ENCODE measurements at regions not wholly inside any gene's neighbourhood (a gene's known extent, or its start where the extent isn't known, plus 50 kb on each side); places are given as distances from the start of the nearest gene placed in this dataset.

- Histone ChIP-seq H3K27me3 (ENCODE audit: control insufficient read depth, insufficient read depth, low read length) (no peaks in the 10 kb centered on the region), H2BK5ac (ENCODE audit: low read depth, low read length, poor library complexity, severe bottlenecking) (no peak overlapping the region), H3K9ac (ENCODE audit: low read depth, low read length) (no peak overlapping the region), H3K4me2 (ENCODE audit: low read depth, low read length) (no peak overlapping the region), H3K18ac (ENCODE audit: low read depth, low read length) (no peak overlapping the region), H3K9me1 (ENCODE audit: insufficient read depth, low read length) (no peaks in the 10 kb centered on the region), H3K4me1 (ENCODE audit: control insufficient read depth, insufficient read depth, low read length) (no peaks in the 10 kb centered on the region), H3K36me3 (ENCODE audit: control insufficient read depth, insufficient read depth, low read length) (no peaks in the 10 kb centered on the region), H4K8ac (ENCODE audit: low read depth in 2 of 2, low read length in 2 of 2) (no peak overlapping the region), H2BK120ac (ENCODE audit: low read depth, low read length) (no peak overlapping the region), H2BK15ac (ENCODE audit: low read depth, low read length) (no peak overlapping the region), H2AK5ac (ENCODE audit: low read depth, low read length) (no peak overlapping the region), H3K4me3 (ENCODE audit: insufficient read depth, low read depth, low read length) (no peak overlapping the region), H3K27ac (ENCODE audit: insufficient read depth, low read length) (no peak overlapping the region), H2BK20ac (ENCODE audit: low read depth, low read length) (no peak overlapping the region), H3K79me1 (ENCODE audit: low read depth in 1 of 2, low read length in 2 of 2) (no peaks in the 10 kb centered on the region), H3K9me3 (ENCODE audit: control insufficient read depth, insufficient read depth, low read length) (peaks cover 3% of the 10 kb centered on the region; the same call in 1 of the 2 replicates), H2AK9ac (replicated peaks; ENCODE audit: low read depth, low read length, poor library complexity) (no peak overlapping the region), H3K4ac (ENCODE audit: low read depth, low read length) (no peak overlapping the region), H4K20me1 (ENCODE audit: insufficient read depth, low read length) (no peaks in the 10 kb centered on the region), H4K5ac (ENCODE audit: low read depth, low read length) (no peak overlapping the region), H2AFZ (replicated peaks; ENCODE audit: low read length, poor library complexity) (no peak overlapping the region), H3K14ac (replicated peaks; ENCODE audit: low read depth, low read length) (no peak overlapping the region), H3K56ac (ENCODE audit: extremely low read depth, insufficient read depth, low read length) (no peak overlapping the region), H3K23ac (ENCODE audit: low read depth, low read length) (no peak overlapping the region), H4K91ac (ENCODE audit: insufficient read depth, low read depth, low read length) (no peak overlapping the region)
- in situ Hi-C loops (cut with MboI; ENCODE audit: low sequenced_read_pairs) (no loop called here), dilution Hi-C loops (cut with HindIII; ENCODE audit: low sequenced_read_pairs, unreplicated experiment) (no loop called here), intact Hi-C loops (cut with micrococcal nuclease) (no loop called here)
- 33% methylated on average over 1 of the region's 13 CpGs; no CpG with 5 or more reads in 1 of the 2 experiments for WGBS, 2 experiments (ENCODE audit: extremely low coverage in 2 of 2, insufficient read length in 1 of 2)
- no peak for DNase-seq
- CTCF ChIA-PET: no interaction called here
- TF ChIP-seq ELK1 (IDR thresholded peaks at IDR 0.05; ENCODE audit: borderline replicate concordance, low read depth, low read length): no peak
- TF ChIP-seq SMC3 (IDR thresholded peaks at IDR 0.05; ENCODE audit: low read depth, low read length): no peak
- no peak for TF ChIP-seq FOS (IDR thresholded peaks at IDR 0.05; ENCODE audit: low read depth, low read length)
- no peak for TF ChIP-seq RAD21 (IDR thresholded peaks at IDR 0.05; ENCODE audit: low read length)
- TF ChIP-seq MAZ (IDR thresholded peaks at IDR 0.05; ENCODE audit: borderline replicate concordance, low read depth, low read length): no peak
- TF ChIP-seq BHLHE40 (IDR thresholded peaks at IDR 0.05; ENCODE audit: low read depth, low read length): no peak
- TF ChIP-seq NFE2L2 (IDR thresholded peaks at IDR 0.05; ENCODE audit: low read depth, low read length): no peak
- TF ChIP-seq CEBPB (IDR thresholded peaks at IDR 0.05; ENCODE audit: low read depth, low read length): no peak
- no peak for TF ChIP-seq CTCF (conservative IDR thresholded peaks at IDR 0.05; ENCODE audit: low read depth, low read length)
- TF ChIP-seq MAFK (IDR thresholded peaks at IDR 0.05; ENCODE audit: low read depth, low read length): no peak
- no peak for TF ChIP-seq MXI1 (IDR thresholded peaks at IDR 0.05; ENCODE audit: borderline replicate concordance, low read depth, low read length)
- TF ChIP-seq CHD1 (IDR thresholded peaks at IDR 0.05; ENCODE audit: low read depth, low read length): no peak
- TF ChIP-seq POLR2A (IDR thresholded peaks at IDR 0.05; ENCODE audit: low read depth, low read length): no peak
- no peak for TF ChIP-seq USF2 (IDR thresholded peaks at IDR 0.05; ENCODE audit: low read depth, low read length)
- TF ChIP-seq RFX5 (IDR thresholded peaks at IDR 0.05; ENCODE audit: low read depth, low read length): no peak
- ATAC-seq (ENCODE audit: low read depth): no peak
- BruUV-seq (replicated peaks): no TSS peak
- POLR2A ChIA-PET (ENCODE audit: unreplicated experiment): no interaction called here
Observed at GRCh38 chr16:13835935-13836730, 83.8 kb upstream of the ERCC4 start.

All from IMR-90 (cell line).